ENCODE measurements at regions not wholly inside any gene's neighbourhood (a gene's known extent, or its start where the extent isn't known, plus 50 kb on each side); places are given as distances from the start of the nearest gene placed in this dataset.
"Not testable (repeated sequence)": the region's sequence is repeated elsewhere in the genome, so short reads cannot be mapped to it uniquely, and the experiment has no call there.

DNA sequence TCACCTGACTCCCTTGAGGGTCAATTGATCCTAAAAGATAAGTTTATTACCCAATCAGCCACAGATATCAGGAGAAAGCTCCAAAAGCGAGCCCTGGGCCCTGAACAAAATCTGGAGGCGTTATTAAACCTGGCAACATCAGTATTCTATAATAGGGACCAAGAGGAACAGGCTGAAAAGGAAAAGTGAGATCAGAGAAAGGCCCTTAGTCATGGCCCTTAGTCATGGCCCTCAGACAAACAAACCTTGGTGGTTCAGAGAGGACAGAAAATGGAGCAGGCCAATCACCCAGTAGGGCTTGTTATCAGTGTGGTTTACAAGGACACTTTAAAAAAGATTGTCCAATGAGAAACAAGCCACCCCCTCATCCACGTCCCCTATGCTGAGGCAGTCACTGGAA, 106.5 kb upstream of the PRDX6 start:
- ATAC-seq; DNase-seq (ENCODE audit: low read depth, low spot score); H3K36me3 ChIP-seq (ENCODE audit: control insufficient read depth, insufficient read depth, low read length); BruUV-seq (replicated peaks); H3K4me1 ChIP-seq (ENCODE audit: control insufficient read depth, insufficient read depth, low read length); POLR2A ChIA-PET; H3K27me3 ChIP-seq (ENCODE audit: control insufficient read depth, insufficient read depth, low read length); CTCF ChIA-PET; H3K9me3 ChIP-seq (ENCODE audit: control insufficient read depth, insufficient read depth, low read depth, low read length); H3K27ac ChIP-seq (ENCODE audit: low read length); intact Hi-C loops (cut with micrococcal nuclease; ENCODE audit: unreplicated experiment); H3K4me3 ChIP-seq (ENCODE audit: low read depth in 2 of 2, low read length in 2 of 2); in situ Hi-C loops (cut with HindIII; ENCODE audit: low pct_unique_long_range_greater_than_20kb, low sequenced_read_pairs): not testable (repeated sequence)

DNA sequence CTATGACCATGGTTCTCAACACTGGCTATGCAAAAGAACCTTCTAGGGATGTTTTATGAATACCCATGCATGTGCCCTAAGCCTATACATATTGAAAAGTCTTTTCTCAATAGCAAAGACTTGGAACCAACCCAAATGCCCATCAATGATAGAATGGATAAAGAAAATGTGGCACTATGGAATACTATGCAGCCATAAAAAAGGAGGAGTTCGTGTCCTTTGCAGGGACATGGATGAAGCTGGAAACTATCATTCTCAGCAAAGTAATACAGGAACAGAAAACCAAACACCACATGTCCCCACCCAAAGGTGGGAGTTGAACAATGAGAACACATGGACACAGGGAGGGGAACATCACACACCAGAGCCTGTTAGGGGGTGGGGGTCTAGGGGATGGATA, 101.1 kb upstream of the PRDX6 start:
- H3K4me1 ChIP-seq (ENCODE audit: control insufficient read depth, insufficient read depth, low read length); POLR2A ChIA-PET; ATAC-seq; H3K9me3 ChIP-seq (ENCODE audit: control insufficient read depth, insufficient read depth, low read depth, low read length); in situ Hi-C loops (cut with HindIII; ENCODE audit: low pct_unique_long_range_greater_than_20kb, low sequenced_read_pairs); H3K36me3 ChIP-seq (ENCODE audit: control insufficient read depth, insufficient read depth, low read length); H3K4me3 ChIP-seq (ENCODE audit: low read depth in 2 of 2, low read length in 2 of 2); CTCF ChIA-PET; intact Hi-C loops (cut with micrococcal nuclease; ENCODE audit: unreplicated experiment); H3K27me3 ChIP-seq (ENCODE audit: control insufficient read depth, insufficient read depth, low read length); H3K27ac ChIP-seq (ENCODE audit: low read length); DNase-seq (ENCODE audit: low read depth, low spot score); BruUV-seq (replicated peaks): not testable (repeated sequence)

DNA sequence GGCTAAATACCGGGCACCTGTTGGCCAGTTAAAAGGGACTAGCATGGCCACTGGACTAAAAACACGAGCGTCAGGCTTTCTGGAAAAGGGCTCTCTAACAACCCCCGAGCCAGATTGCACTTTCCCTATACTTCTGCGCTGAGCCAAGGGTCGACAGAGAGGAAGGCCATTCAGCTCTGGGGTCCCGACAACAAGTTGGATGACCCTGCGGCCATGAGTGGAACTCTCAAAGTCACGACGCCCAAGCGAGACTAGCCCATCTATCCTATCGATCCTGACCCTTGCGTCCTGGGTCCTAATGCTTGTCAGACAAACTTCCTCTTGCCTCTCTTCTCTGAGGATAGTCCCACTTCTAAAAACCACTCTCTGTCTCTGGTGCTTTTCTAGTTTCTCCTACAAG, 99.9 kb upstream of the PRDX6 start:
- H3K27ac ChIP-seq (ENCODE audit: low read length) = no peak overlapping the region
- intact Hi-C loops (cut with micrococcal nuclease; ENCODE audit: unreplicated experiment) (no loop called here), in situ Hi-C loops (cut with HindIII; ENCODE audit: low pct_unique_long_range_greater_than_20kb, low sequenced_read_pairs) (no loop called here)
- ChIA-PET CTCF (no interaction called here), POLR2A (no interaction called here)
- BruUV-seq (replicated peaks) = no TSS peak
- TF ChIP-seq SIN3A (IDR thresholded peaks at IDR 0.05; ENCODE audit: borderline replicate concordance, insufficient read depth, low read depth, low read length) (no peak), POLR2AphosphoS5 (IDR thresholded peaks at IDR 0.05; ENCODE audit: low read depth, low read length) (no peak), TCF7L2 (IDR thresholded peaks at IDR 0.05; ENCODE audit: low read depth, low read length) (no peak), CTCF (IDR thresholded peaks at IDR 0.05) (no peak)
- TF ChIP-seq, protein P1, sequence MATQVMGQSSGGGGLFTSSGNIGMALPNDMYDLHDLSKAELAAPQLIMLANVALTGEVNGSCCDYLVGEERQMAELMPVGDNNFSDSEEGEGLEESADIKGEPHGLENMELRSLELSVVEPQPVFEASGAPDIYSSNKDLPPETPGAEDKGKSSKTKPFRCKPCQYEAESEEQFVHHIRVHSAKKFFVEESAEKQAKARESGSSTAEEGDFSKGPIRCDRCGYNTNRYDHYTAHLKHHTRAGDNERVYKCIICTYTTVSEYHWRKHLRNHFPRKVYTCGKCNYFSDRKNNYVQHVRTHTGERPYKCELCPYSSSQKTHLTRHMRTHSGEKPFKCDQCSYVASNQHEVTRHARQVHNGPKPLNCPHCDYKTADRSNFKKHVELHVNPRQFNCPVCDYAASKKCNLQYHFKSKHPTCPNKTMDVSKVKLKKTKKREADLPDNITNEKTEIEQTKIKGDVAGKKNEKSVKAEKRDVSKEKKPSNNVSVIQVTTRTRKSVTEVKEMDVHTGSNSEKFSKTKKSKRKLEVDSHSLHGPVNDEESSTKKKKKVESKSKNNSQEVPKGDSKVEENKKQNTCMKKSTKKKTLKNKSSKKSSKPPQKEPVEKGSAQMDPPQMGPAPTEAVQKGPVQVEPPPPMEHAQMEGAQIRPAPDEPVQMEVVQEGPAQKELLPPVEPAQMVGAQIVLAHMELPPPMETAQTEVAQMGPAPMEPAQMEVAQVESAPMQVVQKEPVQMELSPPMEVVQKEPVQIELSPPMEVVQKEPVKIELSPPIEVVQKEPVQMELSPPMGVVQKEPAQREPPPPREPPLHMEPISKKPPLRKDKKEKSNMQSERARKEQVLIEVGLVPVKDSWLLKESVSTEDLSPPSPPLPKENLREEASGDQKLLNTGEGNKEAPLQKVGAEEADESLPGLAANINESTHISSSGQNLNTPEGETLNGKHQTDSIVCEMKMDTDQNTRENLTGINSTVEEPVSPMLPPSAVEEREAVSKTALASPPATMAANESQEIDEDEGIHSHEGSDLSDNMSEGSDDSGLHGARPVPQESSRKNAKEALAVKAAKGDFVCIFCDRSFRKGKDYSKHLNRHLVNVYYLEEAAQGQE (IDR thresholded peaks at IDR 0.05; ENCODE audit: insufficient read depth in 1 of 2, low read depth in 2 of 2, low read length in 1 of 2) = no peak
- H3K36me3 ChIP-seq (ENCODE audit: control insufficient read depth, insufficient read depth, low read length) = no peaks in the 10 kb centered on the region
- DNase-seq (ENCODE audit: low read depth, low spot score) (no peak), ATAC-seq (no peak)
- H3K4me1 ChIP-seq (ENCODE audit: control insufficient read depth, insufficient read depth, low read length) = no peaks in the 10 kb centered on the region
- H3K27me3 ChIP-seq (ENCODE audit: control insufficient read depth, insufficient read depth, low read length) = no peaks in the 10 kb centered on the region
- no peak overlapping the region for H3K4me3 ChIP-seq (ENCODE audit: low read depth in 2 of 2, low read length in 2 of 2)
- no peaks in the 10 kb centered on the region for H3K9me3 ChIP-seq (ENCODE audit: control insufficient read depth, insufficient read depth, low read depth, low read length)
